H9 (cell line): ENCODE measurements at regions not wholly inside any gene's neighbourhood (a gene's known extent, or its start where the extent isn't known, plus 50 kb on each side); places are given as distances from the start of the nearest gene placed in this dataset.

Source experiments
- DNase-seq: peaks from one replicate; pipeline ENCODE4 v3.0.0-alpha.2; 2017
- H2AFZ ChIP-seq: one replicate; pipeline ENCODE4 v1.6.1; 2013; ENCODE audit warnings: mild to moderate bottlenecking, low read length, control low read depth, moderate library complexity
- H2AK5ac ChIP-seq: 2 replicates; pipeline ENCODE4 v1.6.1; 2013; ENCODE audit warnings: low read length, control low read depth, mixed read lengths; ENCODE audit not compliant: insufficient read length
- H2BK120ac ChIP-seq: one replicate; pipeline ENCODE4 v1.6.1; 2013; ENCODE audit warnings: low read depth, mild to moderate bottlenecking, low read length, control low read depth, inconsistent platforms; ENCODE audit not compliant: poor library complexity, severe bottlenecking
- H2BK12ac ChIP-seq: 2 replicates; pipeline ENCODE4 v1.6.1; 2013; ENCODE audit warnings: low read length, control low read depth, mixed read lengths, low read depth; ENCODE audit not compliant: insufficient read length
- H2BK15ac ChIP-seq: 2 replicates; pipeline ENCODE4 v1.6.1; 2013; ENCODE audit warnings: low read depth, low read length, control low read depth
- H2BK20ac ChIP-seq: one replicate; pipeline ENCODE4 v1.6.1; 2013; ENCODE audit warnings: low read depth, mild to moderate bottlenecking, low read length, control low read depth, inconsistent platforms; ENCODE audit not compliant: poor library complexity, severe bottlenecking
- H2BK5ac ChIP-seq: 2 replicates; pipeline ENCODE4 v1.6.1; 2013; ENCODE audit warnings: low read length, control low read depth, mixed read lengths; ENCODE audit not compliant: insufficient read length
- H3K14ac ChIP-seq: 2 replicates; pipeline ENCODE4 v1.6.1; 2013; ENCODE audit warnings: low read length, control low read depth; ENCODE audit not compliant: insufficient read depth
- H3K18ac ChIP-seq: 2 replicates; pipeline ENCODE4 v1.6.1; 2013; ENCODE audit warnings: low read depth, mild to moderate bottlenecking, mixed read lengths, low read length, control low read depth; ENCODE audit not compliant: insufficient read length
- H3K23ac ChIP-seq: 2 replicates; pipeline ENCODE4 v1.6.1; 2013; ENCODE audit warnings: low read length, control low read depth, mixed read lengths, low read depth; ENCODE audit not compliant: insufficient read length
- H3K23me2 ChIP-seq: 2 replicates; pipeline ENCODE4 v1.6.1; 2013; ENCODE audit warnings: low read depth, mild to moderate bottlenecking, mixed read lengths, low read length, control low read depth; ENCODE audit not compliant: insufficient read length, poor library complexity, severe bottlenecking
- H3K27ac ChIP-seq: 2 replicates; pipeline ENCODE4 v1.5.1; 2013; ENCODE audit warnings: low read length, control low read depth, mixed read lengths, low read depth; ENCODE audit not compliant: insufficient read length
- H3K27me3 ChIP-seq: 2 replicates; pipeline ENCODE4 v1.6.1; 2013; ENCODE audit warnings: low read length, control low read depth, inconsistent platforms; ENCODE audit not compliant: insufficient read depth
- H3K4ac ChIP-seq: 2 replicates; pipeline ENCODE4 v1.6.1; 2013; ENCODE audit warnings: low read depth, mild to moderate bottlenecking, control low read depth, inconsistent platforms, low read length, moderate library complexity
- H3K4me1 ChIP-seq: 2 replicates; pipeline ENCODE4 v1.6.1; 2013; ENCODE audit warnings: low read length, control low read depth, inconsistent platforms; ENCODE audit not compliant: insufficient read depth
- H3K4me2 ChIP-seq: 2 replicates; pipeline ENCODE4 v1.6.1; 2013; ENCODE audit warnings: low read length, control low read depth, mixed read lengths; ENCODE audit not compliant: insufficient read length, insufficient read depth
- H3K56ac ChIP-seq: 2 replicates; pipeline ENCODE4 v1.6.1; 2013; ENCODE audit warnings: low read depth, mild to moderate bottlenecking, mixed read lengths, low read length, control low read depth; ENCODE audit not compliant: insufficient read length
- H3K79me1 ChIP-seq: 2 replicates; pipeline ENCODE4 v1.6.1; 2013; ENCODE audit warnings: low read depth, mild to moderate bottlenecking, moderate library complexity, low read length, control low read depth, inconsistent platforms; ENCODE audit not compliant: insufficient read depth, poor library complexity, severe bottlenecking
- H3K79me2 ChIP-seq: 2 replicates; pipeline ENCODE4 v1.6.1; 2013; ENCODE audit warnings: low read length, control low read depth, inconsistent platforms; ENCODE audit not compliant: insufficient read depth
- H3K9ac ChIP-seq: 2 replicates; pipeline ENCODE4 v1.6.1; 2013; ENCODE audit warnings: low read length, control low read depth, mixed read lengths; ENCODE audit not compliant: insufficient read length; ENCODE audit errors: extremely low read depth
- H3K9me3 ChIP-seq: one replicate; pipeline ENCODE4 v1.6.1; 2013; ENCODE audit warnings: low read depth, low read length, inconsistent platforms; ENCODE audit not compliant: control insufficient read depth
- H3T11ph ChIP-seq: one replicate; pipeline ENCODE4 v1.6.1; 2013; ENCODE audit warnings: mild to moderate bottlenecking, low read length, control low read depth, inconsistent platforms
- H4K20me1 ChIP-seq: one replicate; pipeline ENCODE4 v1.6.1; 2013; ENCODE audit not compliant: control insufficient read depth, insufficient read length, insufficient read depth
- H4K5ac ChIP-seq: 2 replicates; pipeline ENCODE4 v1.6.1; 2013; ENCODE audit warnings: low read depth, mild to moderate bottlenecking, mixed read lengths, low read length, control low read depth; ENCODE audit not compliant: insufficient read length
- H4K8ac ChIP-seq: replicated peaks from 2 replicates; pipeline ENCODE4 v1.6.1; 2013; ENCODE audit warnings: low read length, control low read depth, mixed read lengths, low read depth; ENCODE audit not compliant: insufficient read length
- H4K91ac ChIP-seq: 2 replicates; pipeline ENCODE4 v1.6.1; 2013; ENCODE audit warnings: low read depth, mild to moderate bottlenecking, moderate library complexity, mixed read lengths, low read length, control low read depth; ENCODE audit not compliant: insufficient read length
- H3K27ac Mint-ChIP-seq, 3 experiments: 2 replicates in 2 of 3; 3 replicates in 1 of 3; pipeline ENCODE4 v1.8.0; 2020 to 2021; ENCODE audit warnings: mixed read lengths in 3 of 3, mild to moderate bottlenecking in 1 of 3, moderate library complexity in 1 of 3
- H3K27me3 Mint-ChIP-seq: 2 replicates; pipeline ENCODE4 v1.8.0; 2021; ENCODE audit warnings: low read depth, mild to moderate bottlenecking, moderate library complexity, mixed read lengths
- H3K36me3 Mint-ChIP-seq, 3 experiments: 2 replicates in 2 of 3; 3 replicates in 1 of 3; pipeline ENCODE4 v1.8.0; 2020 to 2021; ENCODE audit warnings: low read depth in 3 of 3, mixed read lengths in 3 of 3; ENCODE audit not compliant: insufficient read depth in 1 of 3
- H3K4me1 Mint-ChIP-seq, 2 experiments: 2 replicates each; pipeline ENCODE4 v1.8.0; 2020; ENCODE audit warnings: mixed read lengths in 2 of 2
- H3K4me3 Mint-ChIP-seq, 2 experiments: 2 replicates in 1 of 2; 3 replicates in 1 of 2; pipeline ENCODE4 v1.8.0; 2020 to 2021; ENCODE audit warnings: mild to moderate bottlenecking in 2 of 2, mixed read lengths in 2 of 2, moderate library complexity in 1 of 2
- H3K9me3 Mint-ChIP-seq, 2 experiments: 2 replicates in 1 of 2; 3 replicates in 1 of 2; pipeline ENCODE4 v1.8.0; 2020; ENCODE audit warnings: mild to moderate bottlenecking in 2 of 2, mixed read lengths in 2 of 2, moderate library complexity in 1 of 2
- CTCF ChIP-seq: fragments of 200-600 bp; sonication (generic); conservative IDR thresholded peaks from 3 replicates; pipeline ENCODE4 v1.8.0; 2021; ENCODE audit warnings: antibody characterized with exemption, mild to moderate bottlenecking
- WGBS: extraction: QIAGEN DNeasy Blood & Tissue Kit; methylation state at CpG from one replicate; pipeline ENCODE4 v1.1.7; 2013; ENCODE audit warnings: missing lambda C conversion rate, low lambda C conversion rate, mixed read lengths; ENCODE audit not compliant: insufficient read length; ENCODE audit errors: extremely low coverage; 5-methylcytosine and 5-hydroxymethylcytosine counted together

DNA sequence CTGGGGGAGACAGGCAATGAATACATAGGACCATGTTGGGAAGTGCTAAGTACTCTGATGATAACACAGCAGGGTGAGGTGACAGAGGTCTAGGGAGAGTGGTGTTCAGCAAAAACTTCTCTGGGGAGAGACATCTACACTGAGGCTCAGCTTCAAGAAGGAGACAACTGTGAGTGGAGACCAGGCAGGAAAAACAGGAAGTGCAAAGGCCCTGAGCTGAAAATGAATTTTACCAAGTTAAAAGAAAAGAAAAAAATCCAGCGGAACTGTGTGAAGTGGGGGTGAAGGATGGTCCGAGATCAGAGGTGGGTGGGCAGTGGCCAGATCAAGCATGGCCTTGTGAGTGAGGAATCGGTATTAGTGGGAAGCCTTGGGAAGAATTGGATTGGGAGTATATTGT lies 110.1 kb upstream of the CLSTN2 start:
- Histone ChIP-seq H2BK120ac (no peak overlapping the region), H3K4ac (no peak overlapping the region), H3K9me3 (no peaks in the 10 kb centered on the region), H3K27ac (no peak overlapping the region), H2BK12ac (no peak overlapping the region), H3T11ph (no peak overlapping the region), H3K23ac (no peak overlapping the region), H4K20me1 (no peaks in the 10 kb centered on the region), H2AFZ (no peak overlapping the region), H2BK20ac (no peak overlapping the region), H3K79me2 (no peaks in the 10 kb centered on the region), H3K4me1 (no peaks in the 10 kb centered on the region), H2AK5ac (no peak overlapping the region), H3K56ac (no peak overlapping the region), H2BK15ac (no peak overlapping the region), H3K9ac (no peak overlapping the region), H2BK5ac (no peak overlapping the region), H3K4me2 (no peak overlapping the region), H3K18ac (no peak overlapping the region), H3K27me3 (no peaks in the 10 kb centered on the region), H4K8ac (no peak overlapping the region), H4K91ac (no peak overlapping the region), H3K79me1 (no peaks in the 10 kb centered on the region), H3K14ac (no peak overlapping the region), H3K23me2 (no peaks in the 10 kb centered on the region), H4K5ac (no peak overlapping the region)
- TF ChIP-seq CTCF = no peak
- H3K4me3 Mint-ChIP-seq = no peak overlapping the region
- H3K27me3 Mint-ChIP-seq = peaks cover 5% of the 10 kb centered on the region
- no peaks in the 10 kb centered on the region for H3K36me3 Mint-ChIP-seq
- no peaks in the 10 kb centered on the region for H3K4me1 Mint-ChIP-seq
- H3K9me3 Mint-ChIP-seq = peaks cover 9 to 15% of the 10 kb centered on the region in 2 experiments; a peak in 3 of 5 replicates
- no peak overlapping the region for H3K27ac Mint-ChIP-seq
- DNase-seq = no peak
- no CpG with 5 or more reads among the region's 3 CpGs for WGBS
